ENCODE measurements at regions not wholly inside any gene's neighbourhood (a gene's known extent, or its start where the extent isn't known, plus 50 kb on each side); places are given as distances from the start of the nearest gene placed in this dataset.

GRCh38 chr1:83756984-83757717, 241.8 kb downstream of the TTLL7 start:
- TF ChIP-seq RAD21 (IDR thresholded peaks at IDR 0.05; ENCODE audit: low read depth) (no peak), REST (IDR thresholded peaks at IDR 0.05; ENCODE audit: low read depth) (no peak), TAF1 (IDR thresholded peaks at IDR 0.05; ENCODE audit: low read depth) (no peak), FOXM1 (IDR thresholded peaks at IDR 0.05; ENCODE audit: borderline replicate concordance, low read depth) (no peak), EP300 (IDR thresholded peaks at IDR 0.05; ENCODE audit: borderline replicate concordance) (no peak), CREB1 (IDR thresholded peaks at IDR 0.05; ENCODE audit: low read depth) (no peak), YY1 (IDR thresholded peaks at IDR 0.05; ENCODE audit: low read depth) (no peak), TCF12 (IDR thresholded peaks at IDR 0.05; ENCODE audit: low read depth) (no peak), EGR1 (IDR thresholded peaks at IDR 0.05) (no peak)

- TF ChIP-seq EP300 (IDR thresholded peaks at IDR 0.05; ENCODE audit: borderline replicate concordance) (no peak), ZBTB7A (IDR thresholded peaks at IDR 0.05; ENCODE audit: low read depth) (no peak), USF1 (IDR thresholded peaks at IDR 0.05) (no peak), FOXM1 (IDR thresholded peaks at IDR 0.05; ENCODE audit: borderline replicate concordance, low read depth) (no peak), TCF12 (IDR thresholded peaks at IDR 0.05; ENCODE audit: low read depth) (no peak), EGR1 (IDR thresholded peaks at IDR 0.05) (no peak), NFIC (IDR thresholded peaks at IDR 0.05) (no peak), YY1 (IDR thresholded peaks at IDR 0.05; ENCODE audit: low read depth) (no peak), RAD21 (IDR thresholded peaks at IDR 0.05; ENCODE audit: low read depth) (no peak), TAF1 (IDR thresholded peaks at IDR 0.05; ENCODE audit: low read depth) (no peak), CREB1 (IDR thresholded peaks at IDR 0.05; ENCODE audit: low read depth) (no peak), REST (IDR thresholded peaks at IDR 0.05; ENCODE audit: low read depth) (no peak), TEAD4 (IDR thresholded peaks at IDR 0.05) (no peak), MAX (IDR thresholded peaks at IDR 0.05) (no peak), CEBPB (IDR thresholded peaks at IDR 0.05) (no peak)
Observed at GRCh38 chr1:83751602-83752001, 247.3 kb downstream of the TTLL7 start.

GRCh38 chr1:83750201-83750600, 248.7 kb downstream of the TTLL7 start:
- TF ChIP-seq CEBPB (IDR thresholded peaks at IDR 0.05) = no peak

- TF ChIP-seq TAF1 (IDR thresholded peaks at IDR 0.05; ENCODE audit: low read depth) (no peak), ZBTB7A (IDR thresholded peaks at IDR 0.05; ENCODE audit: low read depth) (no peak), EP300 (IDR thresholded peaks at IDR 0.05; ENCODE audit: borderline replicate concordance) (no peak), USF1 (IDR thresholded peaks at IDR 0.05) (no peak), YY1 (IDR thresholded peaks at IDR 0.05; ENCODE audit: low read depth) (no peak), NFIC (IDR thresholded peaks at IDR 0.05) (no peak), CEBPB (IDR thresholded peaks at IDR 0.05) (no peak), CREB1 (IDR thresholded peaks at IDR 0.05; ENCODE audit: low read depth) (no peak), EGR1 (IDR thresholded peaks at IDR 0.05) (no peak), MAX (IDR thresholded peaks at IDR 0.05) (no peak), RAD21 (IDR thresholded peaks at IDR 0.05; ENCODE audit: low read depth) (no peak), FOXM1 (IDR thresholded peaks at IDR 0.05; ENCODE audit: borderline replicate concordance, low read depth) (no peak), TEAD4 (IDR thresholded peaks at IDR 0.05) (no peak)
Observed at GRCh38 chr1:83747853-83748482, 251.0 kb downstream of the TTLL7 start.

- TF ChIP-seq TEAD4 (IDR thresholded peaks at IDR 0.05) (no peak), TAF1 (IDR thresholded peaks at IDR 0.05; ENCODE audit: low read depth) (no peak), EP300 (IDR thresholded peaks at IDR 0.05; ENCODE audit: borderline replicate concordance) (no peak), REST (IDR thresholded peaks at IDR 0.05; ENCODE audit: low read depth) (no peak), YY1 (IDR thresholded peaks at IDR 0.05; ENCODE audit: low read depth) (no peak), TCF12 (IDR thresholded peaks at IDR 0.05; ENCODE audit: low read depth) (no peak), MAX (IDR thresholded peaks at IDR 0.05) (no peak), EGR1 (IDR thresholded peaks at IDR 0.05) (no peak), FOXM1 (IDR thresholded peaks at IDR 0.05; ENCODE audit: borderline replicate concordance, low read depth) (no peak), RAD21 (IDR thresholded peaks at IDR 0.05; ENCODE audit: low read depth) (no peak), CREB1 (IDR thresholded peaks at IDR 0.05; ENCODE audit: low read depth) (no peak), ZBTB7A (IDR thresholded peaks at IDR 0.05; ENCODE audit: low read depth) (no peak), CEBPB (IDR thresholded peaks at IDR 0.05) (no peak), NFIC (IDR thresholded peaks at IDR 0.05) (no peak)
Observed at GRCh38 chr1:83746234-83746633, 252.7 kb downstream of the TTLL7 start.

Data from Ishikawa (cell line).